HT-29 (cell line): ENCODE measurements at regions not wholly inside any gene's neighbourhood (a gene's known extent, or its start where the extent isn't known, plus 50 kb on each side); places are given as distances from the start of the nearest gene placed in this dataset.

Source experiments
- DNase-seq: peaks from one replicate; pipeline ENCODE4 v3.0.0-alpha.2; 2015; ENCODE audit warnings: low spot score

DNA sequence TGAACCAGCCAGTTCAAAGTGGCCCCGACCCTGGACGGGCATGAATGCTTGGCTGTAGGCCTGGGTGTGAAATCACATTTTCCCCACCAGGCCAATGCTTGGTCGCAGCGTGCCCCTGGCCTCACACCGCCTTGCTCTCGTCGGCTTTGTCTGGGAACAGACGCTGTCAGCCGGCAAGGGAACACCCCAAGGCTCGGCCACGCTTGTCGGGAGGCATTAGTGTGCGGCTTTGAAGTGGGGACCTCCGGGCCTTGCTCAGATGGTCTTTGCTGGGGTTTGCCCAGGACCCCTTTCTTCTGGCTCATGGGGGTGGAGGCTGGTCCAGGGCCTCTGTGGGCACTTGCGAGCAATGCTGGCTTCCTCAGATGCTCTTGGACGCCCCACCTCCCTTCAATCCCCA is 79.1 kb downstream of the INHBB start:
- no peak for DNase-seq

DNA sequence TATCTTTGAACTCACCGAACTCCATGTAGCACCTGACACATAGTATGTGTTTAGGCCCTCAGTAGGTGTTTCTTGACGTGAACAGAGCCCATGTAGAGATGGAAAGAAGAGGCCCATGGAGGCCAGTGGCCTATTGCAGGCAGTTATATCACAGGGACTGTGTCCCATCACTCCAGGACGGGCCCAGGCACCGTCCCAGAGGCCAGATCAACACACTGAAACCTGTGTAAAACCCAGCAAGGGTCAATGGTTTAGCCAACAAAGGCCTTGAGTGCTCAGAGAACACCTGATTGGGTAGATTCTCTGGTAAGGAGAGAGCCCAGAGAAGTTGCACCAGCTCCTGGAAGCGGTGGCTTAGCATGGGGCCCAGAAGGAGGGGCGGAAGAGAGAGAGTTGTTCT is 82.8 kb downstream of the INHBB start:
- DNase-seq = no peak

- no peak for DNase-seq
Observed at GRCh38 chr2:120429586-120430500, 83.9 kb downstream of the INHBB start.

DNA sequence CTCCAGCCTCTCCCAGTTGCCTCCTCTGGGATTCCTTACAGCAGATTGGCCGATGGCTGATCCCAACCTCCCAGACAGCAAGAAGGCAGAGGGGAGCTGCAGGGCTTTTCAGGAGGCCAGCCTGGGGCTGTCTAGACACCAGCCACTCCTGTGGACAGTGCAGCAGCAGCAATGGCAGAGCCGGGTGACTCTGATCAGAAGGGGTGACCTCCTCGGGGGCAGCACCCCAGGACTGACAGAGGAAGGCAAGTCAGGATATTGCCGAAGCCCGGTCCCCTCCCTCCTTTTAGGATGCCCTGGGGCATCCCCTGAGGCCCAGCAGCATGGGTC is 84.5 kb downstream of the INHBB start:
- DNase-seq = no peak

DNA sequence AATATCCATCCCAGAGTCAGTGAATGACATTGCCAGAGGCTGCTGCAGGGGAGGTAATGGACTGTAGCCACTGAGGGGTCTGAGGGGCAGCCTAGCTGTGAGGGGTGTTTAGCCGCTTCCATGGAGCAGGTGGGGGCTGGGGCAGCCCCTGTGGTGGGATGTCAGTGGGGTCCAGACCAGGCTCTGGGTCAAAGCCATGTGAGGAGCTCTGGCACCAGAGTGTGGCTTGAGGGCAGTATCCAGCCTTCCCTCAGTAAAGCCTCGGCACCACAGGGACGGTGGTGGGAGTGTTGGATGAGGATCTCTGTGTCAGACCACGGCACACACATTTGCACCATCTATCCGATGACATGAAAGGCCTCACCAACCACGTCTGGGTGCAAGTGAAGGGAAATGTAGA is 85.0 kb downstream of the INHBB start:
- DNase-seq = no peak

GRCh38 chr2:120431386-120432292 is 85.7 kb downstream of the INHBB start:
- DNase-seq = no peak

DNA sequence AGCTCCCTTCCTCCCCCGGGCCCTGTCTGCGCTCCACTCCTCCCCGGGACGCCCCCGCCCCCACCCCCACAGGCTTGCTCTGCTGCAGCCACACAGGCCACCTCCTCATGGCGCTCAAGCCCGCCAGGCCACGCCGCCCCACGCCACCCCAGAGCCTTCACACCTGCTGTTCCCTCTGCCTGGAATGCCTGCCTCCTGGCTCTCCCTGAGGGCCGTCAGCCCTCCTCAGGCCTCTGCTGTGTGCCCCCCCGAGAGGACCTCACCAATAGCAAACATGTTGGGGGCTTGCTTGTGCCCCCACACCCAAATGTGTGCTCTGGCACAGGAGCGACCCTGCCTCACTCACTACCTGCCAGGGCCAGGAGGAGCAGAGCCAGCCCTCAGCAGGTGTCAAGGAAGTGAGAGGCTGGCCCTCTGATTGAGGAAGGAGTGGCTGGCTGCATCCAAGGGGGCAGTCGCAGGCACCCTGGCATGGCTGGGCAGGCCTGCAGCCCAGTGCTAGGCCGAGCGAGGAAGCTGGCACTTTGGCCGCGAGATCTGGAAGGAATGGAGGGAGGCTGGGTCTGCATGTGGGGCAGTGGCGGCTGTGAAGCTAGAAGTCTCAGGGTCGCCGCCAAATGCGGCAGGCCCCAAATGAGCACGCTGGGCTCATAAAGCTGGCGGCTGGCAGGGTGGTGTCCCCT is 86.5 kb downstream of the INHBB start:
- DNase-seq = no peak

- DNase-seq = no peak
Observed at GRCh38 chr2:120432976-120433815, 87.3 kb downstream of the INHBB start.

GRCh38 chr2:120433816-120434290 is 87.9 kb downstream of the INHBB start:
- DNase-seq = no peak

DNA sequence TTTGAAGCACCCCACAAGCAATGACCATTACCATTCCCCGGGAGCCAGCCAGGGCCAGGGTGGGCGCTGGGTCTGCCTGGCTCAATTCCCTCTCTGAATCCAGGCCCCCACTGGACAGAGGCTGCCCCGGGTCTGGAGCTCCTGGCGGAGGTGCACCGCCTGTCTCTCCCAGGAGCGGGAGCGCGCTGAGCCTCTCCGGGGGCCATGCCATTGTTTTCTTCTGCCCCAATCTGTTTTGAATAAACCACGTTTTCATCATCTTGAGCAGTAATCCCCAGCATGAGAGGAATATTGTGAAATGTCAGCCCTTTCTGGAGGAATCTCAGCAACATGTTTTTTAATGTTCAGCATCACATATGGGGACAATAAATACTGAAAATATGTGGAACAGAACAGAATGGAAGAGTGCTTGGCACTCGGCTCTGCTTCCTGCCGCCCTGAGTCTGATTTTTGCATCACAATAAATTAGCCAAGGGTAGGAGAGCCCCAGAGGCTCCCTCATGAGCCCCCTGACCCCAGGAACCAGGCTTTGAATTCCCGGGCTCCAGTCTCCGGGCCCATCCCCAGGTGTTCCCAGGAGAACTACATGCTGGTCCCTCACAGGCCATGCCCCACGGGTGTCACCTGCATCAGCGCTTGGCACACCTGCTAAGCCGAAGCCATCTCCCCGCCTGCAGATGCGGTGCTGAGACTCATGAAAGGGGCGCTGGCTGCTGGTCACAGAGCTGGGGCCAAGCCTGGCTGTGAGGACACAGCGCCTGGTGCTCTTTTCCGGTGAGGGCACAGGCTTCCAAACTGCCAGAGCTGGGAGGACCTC is 88.8 kb downstream of the INHBB start:
- no peak for DNase-seq

- DNase-seq = no peak
Observed at GRCh38 chr2:120435671-120436459, 89.9 kb downstream of the INHBB start.

- no peak for DNase-seq
Observed at GRCh38 chr2:120436460-120436739, 90.5 kb downstream of the INHBB start.

DNA sequence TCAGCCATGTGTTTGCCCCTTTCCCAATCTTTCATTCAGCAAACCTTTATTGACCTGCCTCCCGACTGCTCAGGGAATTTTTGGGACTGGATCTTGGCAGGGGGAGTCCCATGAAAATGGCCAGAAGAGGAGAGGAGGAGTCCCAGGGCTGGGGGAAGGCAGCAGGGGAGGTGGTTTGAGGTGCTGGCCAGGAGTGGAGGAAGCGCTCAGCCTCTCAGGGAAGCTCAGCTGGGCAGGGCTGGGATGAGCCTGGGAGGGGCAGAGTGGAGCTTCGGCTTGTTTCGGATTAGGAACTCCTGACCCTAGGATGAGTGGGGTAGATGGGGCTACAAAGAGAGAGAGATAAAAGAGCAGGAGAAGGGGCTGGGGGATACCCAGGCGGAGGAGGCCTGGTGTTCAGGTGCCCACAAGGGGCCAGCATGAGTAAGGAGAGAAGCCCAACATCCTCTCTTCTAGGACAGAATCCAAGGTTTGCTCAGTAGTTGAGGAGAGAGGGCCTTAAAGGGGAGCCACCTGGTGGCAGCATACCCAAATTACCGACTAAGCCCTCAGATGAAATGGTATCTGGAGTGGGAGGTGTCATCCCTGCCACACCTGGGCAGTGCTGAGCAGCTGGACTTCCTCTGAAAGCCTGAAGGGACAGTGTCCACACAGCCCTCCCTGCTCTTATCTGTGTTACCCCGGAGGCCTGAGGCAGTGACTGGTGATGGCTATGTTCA is 91.1 kb downstream of the INHBB start:
- DNase-seq = peak; percentile 76

- no peak for DNase-seq
Observed at GRCh38 chr2:120437604-120438000, 91.7 kb downstream of the INHBB start.

GRCh38 chr2:120438301-120439066 is 92.5 kb downstream of the INHBB start:
- DNase-seq = no peak

DNA sequence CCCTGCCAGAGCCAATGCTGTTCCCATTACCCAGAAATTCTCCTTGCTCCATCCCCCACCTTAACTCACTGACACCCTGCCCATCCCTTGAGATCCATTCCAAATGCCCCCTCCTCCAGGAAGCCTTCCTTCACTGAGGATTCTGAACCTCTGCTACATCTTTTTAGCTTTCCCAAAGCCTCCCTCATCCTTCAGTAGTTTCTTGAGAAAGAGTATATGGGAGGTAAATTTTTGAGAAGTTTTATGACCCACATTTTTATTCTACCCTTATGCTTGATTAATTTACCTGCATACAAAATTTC is 93.1 kb downstream of the INHBB start:
- no peak for DNase-seq

GRCh38 chr2:120439637-120440384 is 93.9 kb downstream of the INHBB start:
- no peak for DNase-seq
